DMS53 (cell line): ENCODE measurements at regions not wholly inside any gene's neighbourhood (a gene's known extent, or its start where the extent isn't known, plus 50 kb on each side); places are given as distances from the start of the nearest gene placed in this dataset.
"Not testable (repeated sequence)": the region's sequence is repeated elsewhere in the genome, so short reads cannot be mapped to it uniquely, and the experiment has no call there.

Source experiments
- DNase-seq: peaks from one replicate; lab custom pipeline; 2025; lab: John Stamatoyannopoulos, UW

GRCh38 chr3:3902161-3902560, 102.9 kb downstream of the LRRN1 start:
- DNase-seq, result no peak

DNA sequence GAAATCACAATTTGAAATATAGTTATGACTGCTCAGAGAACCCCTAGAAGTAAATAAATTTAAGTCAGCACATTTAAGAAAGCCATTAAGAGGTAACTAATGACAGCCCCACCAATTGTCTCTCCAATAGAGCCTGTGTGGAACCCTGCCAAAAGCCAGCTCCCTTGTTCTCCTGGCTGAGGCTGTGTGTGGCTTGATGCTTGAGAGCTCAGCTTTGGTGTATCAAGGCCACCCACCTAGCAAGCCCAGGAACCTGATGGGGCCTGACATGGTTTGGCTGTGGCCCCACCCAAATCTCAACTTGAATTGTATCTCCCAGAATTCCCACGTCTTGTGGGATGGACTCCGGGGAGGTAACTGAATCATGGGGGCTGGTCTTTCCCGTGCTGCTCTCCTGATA, 106.9 kb downstream of the LRRN1 start:
- DNase-seq, result no peak

DNA sequence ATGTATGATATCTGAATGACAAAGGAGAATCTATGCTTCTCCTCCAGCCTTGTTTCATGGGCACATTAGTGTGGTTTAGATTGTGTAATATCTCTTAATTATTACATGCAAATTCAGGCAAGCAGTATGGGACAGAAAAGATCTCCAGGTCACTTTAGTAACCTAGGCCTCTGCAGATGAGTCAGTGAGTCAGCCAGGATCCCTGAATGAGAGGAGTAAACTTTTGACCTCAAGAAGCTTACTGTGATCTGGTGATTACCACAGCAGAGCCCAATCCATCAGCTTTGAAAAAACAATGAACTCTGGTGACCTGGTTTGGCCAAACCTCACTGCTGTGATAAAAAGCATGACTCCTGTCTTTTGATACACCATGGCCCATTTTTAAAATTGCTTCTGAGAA, 107.8 kb downstream of the LRRN1 start:
- DNase-seq, result no peak

- DNase-seq, result no peak
Observed at GRCh38 chr3:3918763-3919162, 119.5 kb downstream of the LRRN1 start.

- no peak for DNase-seq
Observed at GRCh38 chr3:3919316-3919715, 120.1 kb downstream of the LRRN1 start.

DNA sequence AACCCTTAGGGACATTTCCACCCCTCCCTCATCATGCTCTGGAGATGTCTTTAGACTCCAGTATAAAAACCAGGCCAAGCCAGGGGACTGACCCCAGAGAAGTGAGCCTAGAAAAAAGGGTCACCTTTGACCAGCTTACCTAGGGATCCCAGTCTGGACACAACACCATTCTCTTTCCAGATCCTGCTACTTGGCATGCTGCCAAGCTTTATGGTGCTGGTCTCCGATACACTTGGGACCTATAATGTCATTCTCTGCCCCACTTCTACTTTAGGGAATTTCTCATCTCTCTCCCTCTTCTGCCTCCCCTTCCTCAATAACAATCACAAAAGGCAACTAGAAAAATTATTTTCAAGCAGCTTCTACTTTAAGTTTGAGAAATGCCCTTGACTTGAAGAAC, 124.4 kb downstream of the LRRN1 start:
- DNase-seq, result no peak

- DNase-seq, result no peak
Observed at GRCh38 chr3:3927198-3927597, 128.0 kb downstream of the LRRN1 start.

- peak; percentile 4 for DNase-seq
Observed at GRCh38 chr3:3927965-3928364, 128.7 kb downstream of the LRRN1 start.

- DNase-seq, result not testable (repeated sequence)
Observed at GRCh38 chr3:3941380-3941779, 142.1 kb downstream of the LRRN1 start.

DNA sequence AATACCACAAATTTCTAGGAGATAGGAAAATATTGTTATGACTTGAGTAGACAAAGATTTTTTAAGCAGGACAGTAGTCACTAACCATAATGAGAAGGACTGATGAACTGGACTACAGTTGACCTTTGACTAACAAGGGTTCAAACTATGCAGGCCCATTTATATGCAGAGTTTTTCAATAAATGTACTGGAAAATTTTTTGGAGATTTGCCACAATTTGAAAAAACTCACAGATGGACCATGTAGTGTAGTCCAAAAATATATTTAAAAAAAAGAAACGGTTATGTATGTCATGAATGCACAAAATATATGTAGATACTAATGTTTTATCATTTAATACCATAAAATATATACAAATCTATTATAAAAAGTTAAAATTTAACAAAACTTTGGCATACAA, 151.8 kb downstream of the LRRN1 start:
- DNase-seq, result no peak

DNA sequence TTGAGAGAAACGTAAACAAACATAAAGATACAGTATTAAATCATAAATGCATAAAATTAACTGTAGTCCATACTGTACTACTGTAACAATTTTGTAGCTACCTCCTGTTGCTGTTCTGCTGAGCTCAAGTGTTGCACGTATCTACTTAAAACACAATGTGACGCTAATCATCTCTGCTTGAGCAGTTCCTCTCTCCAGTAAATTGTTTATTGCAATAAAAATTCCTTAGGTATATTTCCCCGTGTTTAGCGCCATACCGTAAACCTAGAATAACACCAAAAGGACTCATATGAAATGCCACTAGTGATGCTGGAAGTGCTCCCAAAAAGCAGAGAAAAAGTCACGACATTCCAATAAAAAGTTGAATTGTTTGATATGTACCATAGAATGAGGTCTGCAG, 152.3 kb downstream of the LRRN1 start:
- DNase-seq, result no peak

GRCh38 chr3:3962867-3963266, 163.6 kb downstream of the LRRN1 start:
- peak; percentile 35 for DNase-seq

GRCh38 chr3:3984053-3984452, 184.8 kb downstream of the LRRN1 start:
- no peak for DNase-seq

DNA sequence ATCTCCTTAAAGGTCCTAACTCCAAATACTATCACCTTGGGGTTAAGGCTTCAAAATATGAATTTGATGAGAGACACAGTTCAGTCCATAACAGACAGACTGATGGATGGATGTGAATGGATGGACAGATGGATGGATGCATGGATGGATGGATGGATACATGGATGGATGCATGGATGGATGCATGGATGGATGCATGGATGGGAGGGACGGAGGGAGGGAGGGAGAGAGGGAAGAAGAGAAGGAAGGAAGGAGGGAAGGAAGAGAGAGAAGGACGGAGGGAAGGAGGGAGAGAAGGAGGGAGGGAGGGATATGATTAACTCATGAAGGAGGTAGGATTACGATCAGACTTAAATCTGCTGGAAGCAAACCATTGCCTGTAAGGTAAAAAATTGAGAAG, 192.4 kb downstream of the LRRN1 start:
- no peak for DNase-seq

DNA sequence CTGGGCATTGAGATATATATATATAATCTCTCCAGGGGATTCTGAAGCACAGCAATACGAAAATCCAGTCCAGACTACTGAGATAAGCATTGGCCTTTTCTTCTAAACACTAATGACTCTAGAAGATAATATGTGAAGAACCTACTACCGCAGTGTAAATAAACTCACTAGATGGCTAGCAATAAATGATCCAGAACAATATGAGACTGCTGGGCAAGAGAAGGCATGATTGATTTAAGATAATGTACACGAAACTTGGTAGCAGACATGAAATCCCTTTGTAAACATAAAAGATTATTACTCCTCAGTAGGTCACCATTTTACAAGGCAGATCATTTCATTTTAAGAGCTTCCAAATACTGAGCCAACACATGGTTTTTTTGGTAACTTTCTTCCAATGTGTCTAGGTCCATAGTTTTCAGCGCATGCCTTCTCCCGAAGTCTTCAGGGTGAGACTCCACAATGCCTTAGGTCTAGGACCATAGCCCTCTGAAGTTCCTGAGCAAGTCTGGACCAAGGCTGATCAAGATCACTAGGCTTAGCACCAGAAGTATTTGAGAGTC, 193.2 kb downstream of the LRRN1 start:
- DNase-seq, result no peak

GRCh38 chr3:3998140-3998922, 199.1 kb downstream of the LRRN1 start:
- DNase-seq, result peak; percentile 59

DNA sequence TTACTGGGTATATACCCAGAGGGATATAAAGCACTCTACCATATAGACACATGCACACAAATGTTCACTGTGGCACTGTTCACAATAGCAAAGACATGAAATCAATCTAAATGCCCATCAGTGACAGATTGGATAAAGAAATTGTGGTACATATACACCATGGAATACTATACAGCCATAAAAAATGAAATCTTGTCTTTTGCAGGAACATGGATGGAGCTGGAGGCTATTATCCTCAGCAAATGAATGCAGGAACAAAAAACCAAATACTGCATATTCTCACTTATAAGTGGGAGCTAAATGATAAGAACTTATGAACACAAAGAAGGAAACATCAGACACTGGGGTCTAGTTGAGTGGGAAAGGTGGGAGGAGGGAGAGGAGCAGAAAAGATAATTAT, 200.1 kb downstream of the LRRN1 start:
- DNase-seq, result not testable (repeated sequence)

- DNase-seq, result no peak
Observed at GRCh38 chr3:4001976-4002375, 202.7 kb downstream of the LRRN1 start.

DNA sequence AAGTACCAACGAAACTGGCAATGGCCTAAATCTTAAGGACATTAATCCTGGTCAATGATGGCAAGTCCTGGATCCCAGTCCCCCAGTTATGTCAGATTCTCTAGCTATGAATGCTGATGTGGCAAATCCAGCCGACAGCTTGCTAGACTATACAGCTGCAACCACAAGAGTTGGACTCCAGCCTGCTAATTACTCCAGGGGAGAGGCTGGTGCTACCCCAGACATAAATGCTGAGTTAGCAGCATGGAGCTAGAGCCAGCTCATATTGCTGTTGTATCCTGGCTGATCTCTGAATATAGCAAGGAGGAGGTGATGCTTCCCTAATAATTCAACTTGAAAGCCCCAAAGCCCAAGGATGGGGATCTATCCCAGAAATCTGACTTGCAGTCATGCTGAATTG, 207.1 kb downstream of the LRRN1 start:
- no peak for DNase-seq

DNA sequence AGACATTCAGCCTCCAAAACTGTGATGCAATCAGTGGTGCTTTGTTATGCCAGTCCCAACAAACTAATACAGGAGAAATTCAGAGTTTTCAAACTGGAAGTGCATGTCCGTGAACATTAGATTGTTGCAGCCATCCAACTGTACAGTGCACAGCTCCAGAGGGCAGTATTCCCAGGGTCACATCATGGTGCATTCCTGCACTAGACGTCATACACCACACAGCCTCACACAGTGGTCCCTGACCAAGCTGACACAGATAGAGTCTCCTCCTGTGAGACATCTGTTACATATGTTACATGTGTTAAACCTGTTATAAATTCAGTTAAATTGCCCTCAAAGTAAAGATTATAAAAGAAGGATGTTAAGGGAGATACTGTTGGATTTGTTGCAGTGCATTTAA, 209.0 kb downstream of the LRRN1 start:
- no peak for DNase-seq

- no peak for DNase-seq
Observed at GRCh38 chr3:4011166-4011565, 211.9 kb downstream of the LRRN1 start.

- no peak for DNase-seq
Observed at GRCh38 chr3:4015426-4015825, 216.2 kb downstream of the LRRN1 start.

DNA sequence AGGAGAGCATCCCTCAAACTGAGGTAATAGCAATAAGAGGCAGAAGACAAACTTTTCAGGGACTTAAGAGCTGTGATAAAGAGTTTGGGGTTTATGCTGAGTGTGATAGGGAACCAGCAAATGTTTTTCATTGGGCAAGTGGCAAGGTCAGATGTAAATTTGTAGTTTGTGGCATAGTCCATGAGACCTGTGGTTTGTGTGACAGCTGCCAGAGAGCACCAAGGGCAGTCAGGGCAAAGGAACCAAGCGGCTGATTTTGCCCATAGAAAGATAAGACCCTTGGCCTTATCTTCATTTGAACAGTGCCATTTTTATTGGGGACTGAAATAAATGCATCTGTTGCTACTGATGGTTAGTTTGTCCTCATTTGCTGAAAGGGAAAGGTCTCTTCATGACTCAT, 220.3 kb downstream of the LRRN1 start:
- no peak for DNase-seq

GRCh38 chr3:4021162-4021561, 221.9 kb downstream of the LRRN1 start:
- DNase-seq, result no peak
